Midbrain (tissue), 1 donor: ENCODE measurements at regions not wholly inside any gene's neighbourhood (a gene's known extent, or its start where the extent isn't known, plus 50 kb on each side); places are given as distances from the start of the nearest gene placed in this dataset.

Experiments used
- DNase-seq: peaks from one replicate; lab custom pipeline; 2025; lab: John Stamatoyannopoulos, UW

GRCh38 chr21:28234326-28234725 lies 758.4 kb downstream of the LTN1 start:
- DNase-seq: no peak

- DNase-seq: no peak
Measured at GRCh38 chr21:28233536-28234220, 759.0 kb downstream of the LTN1 start.

GRCh38 chr21:28230559-28230958 lies 762.1 kb downstream of the LTN1 start:
- no peak for DNase-seq

- DNase-seq: no peak
Measured at GRCh38 chr21:28229814-28230213, 762.9 kb downstream of the LTN1 start.

GRCh38 chr21:28228636-28228995 lies 764.1 kb downstream of the LTN1 start:
- no peak for DNase-seq

- no peak for DNase-seq
Measured at GRCh38 chr21:28227881-28228635, 764.6 kb downstream of the LTN1 start.

GRCh38 chr21:28226563-28226962 lies 766.1 kb downstream of the LTN1 start:
- no peak for DNase-seq

- DNase-seq: no peak
Measured at GRCh38 chr21:28224191-28224726, 768.4 kb downstream of the LTN1 start.

GRCh38 chr21:28221984-28222383 lies 770.7 kb downstream of the LTN1 start:
- DNase-seq: no peak

GRCh38 chr21:28220680-28221079 lies 772.0 kb downstream of the LTN1 start:
- no peak for DNase-seq

- DNase-seq: no peak
Measured at GRCh38 chr21:28216976-28217523, 775.6 kb downstream of the LTN1 start.

- DNase-seq: no peak
Measured at GRCh38 chr21:28215214-28215954, 777.3 kb downstream of the LTN1 start.

- DNase-seq: no peak
Measured at GRCh38 chr21:28214786-28215185, 777.9 kb downstream of the LTN1 start.

GRCh38 chr21:28213261-28213660 lies 779.4 kb downstream of the LTN1 start:
- DNase-seq: no peak

- DNase-seq: no peak
Measured at GRCh38 chr21:28212061-28212460, 780.6 kb downstream of the LTN1 start.

GRCh38 chr21:28207436-28208173 lies 785.1 kb downstream of the LTN1 start:
- no peak for DNase-seq

GRCh38 chr21:28200726-28201125 lies 792.0 kb downstream of the LTN1 start:
- DNase-seq: no peak

- no peak for DNase-seq
Measured at GRCh38 chr21:28196981-28197380, 795.7 kb downstream of the LTN1 start.

GRCh38 chr21:28193189-28193588 lies 799.5 kb downstream of the LTN1 start:
- no peak for DNase-seq

GRCh38 chr21:28186604-28187003 lies 806.1 kb downstream of the LTN1 start:
- no peak for DNase-seq

- DNase-seq: no peak
Measured at GRCh38 chr21:28181730-28182129, 810.9 kb downstream of the LTN1 start.

GRCh38 chr21:28179136-28179535 lies 813.5 kb downstream of the LTN1 start:
- no peak for DNase-seq
